GM19438 (cell line): ENCODE measurements at regions not wholly inside any gene's neighbourhood (a gene's known extent, or its start where the extent isn't known, plus 50 kb on each side); places are given as distances from the start of the nearest gene placed in this dataset.

ENCODE experiments used
- ATAC-seq: cut with Tn5 transposase; IDR thresholded peaks from one replicate; pipeline ENCODE4 v1.9.1; 2021; ENCODE audit warnings: low read depth; ENCODE audit not compliant: unreplicated experiment

- ATAC-seq = no peak
Observed at GRCh38 chr10:112082120-112082519, 101.4 kb downstream of the GPAM start.

GRCh38 chr10:112083472-112083871 lies 100.1 kb downstream of the GPAM start:
- ATAC-seq = no peak

GRCh38 chr10:112087953-112088456 lies 95.6 kb downstream of the GPAM start:
- no peak for ATAC-seq

DNA sequence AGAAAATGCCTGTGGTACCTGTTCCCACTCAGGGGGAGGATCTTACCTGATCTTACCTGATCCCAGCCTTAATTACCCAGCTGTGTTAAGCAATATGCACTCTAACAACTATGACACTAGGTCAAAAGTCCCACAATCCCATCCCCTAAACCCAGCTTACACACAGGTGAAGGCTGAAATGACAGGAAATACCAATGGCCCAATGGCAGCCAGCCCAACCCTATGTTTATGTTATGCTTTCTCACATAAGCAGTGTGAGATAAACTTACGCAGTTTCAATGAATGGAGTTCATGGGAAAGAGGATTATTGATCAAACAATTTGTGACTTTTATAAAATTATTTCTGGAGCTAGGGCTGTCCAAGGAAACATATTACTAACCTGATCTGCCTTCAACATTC lies 91.9 kb downstream of the GPAM start:
- ATAC-seq = no peak

- ATAC-seq = no peak
Observed at GRCh38 chr10:112092519-112092918, 91.0 kb downstream of the GPAM start.

DNA sequence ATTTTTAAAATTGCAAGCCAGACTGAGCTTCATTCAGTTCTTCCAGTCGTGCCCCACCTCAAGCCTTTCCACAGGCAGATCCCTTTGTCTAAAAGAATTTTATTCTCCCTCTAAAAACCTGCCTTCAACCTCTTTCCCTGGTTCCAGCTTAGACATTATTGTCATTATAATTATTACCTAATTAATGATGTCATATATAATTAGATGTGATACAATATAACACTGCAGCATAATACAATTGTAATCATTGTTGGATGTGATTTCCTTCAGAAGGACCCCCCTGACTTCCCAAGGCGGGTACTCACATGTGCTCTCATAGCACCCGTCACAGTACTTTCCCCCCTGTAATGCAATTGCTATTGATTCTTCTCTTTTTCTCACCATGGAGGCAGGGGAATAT lies 88.6 kb downstream of the GPAM start:
- ATAC-seq = no peak

DNA sequence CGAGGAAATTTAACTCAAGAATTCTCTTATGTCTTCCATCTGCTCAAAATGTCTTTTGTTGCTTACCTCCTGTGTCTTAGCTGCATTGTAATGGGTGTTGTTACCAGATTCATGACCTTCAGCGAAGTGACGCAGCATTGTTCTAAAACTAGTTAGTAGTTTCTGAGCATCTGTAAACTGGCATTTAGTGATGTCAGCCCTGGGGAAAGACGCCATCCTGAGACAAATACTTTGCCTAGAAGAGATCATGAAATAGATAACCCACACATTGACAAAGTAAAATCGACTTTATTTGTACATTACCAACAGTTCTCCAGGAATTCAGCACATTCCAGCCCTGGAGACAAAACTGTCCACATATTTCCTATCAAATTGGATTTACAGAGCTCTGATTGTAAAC lies 87.8 kb downstream of the GPAM start:
- no peak for ATAC-seq

GRCh38 chr10:112098682-112099081 lies 84.9 kb downstream of the GPAM start:
- ATAC-seq = no peak
